ENCODE measurements at regions not wholly inside any gene's neighbourhood (a gene's known extent, or its start where the extent isn't known, plus 50 kb on each side); places are given as distances from the start of the nearest gene placed in this dataset.

DNA sequence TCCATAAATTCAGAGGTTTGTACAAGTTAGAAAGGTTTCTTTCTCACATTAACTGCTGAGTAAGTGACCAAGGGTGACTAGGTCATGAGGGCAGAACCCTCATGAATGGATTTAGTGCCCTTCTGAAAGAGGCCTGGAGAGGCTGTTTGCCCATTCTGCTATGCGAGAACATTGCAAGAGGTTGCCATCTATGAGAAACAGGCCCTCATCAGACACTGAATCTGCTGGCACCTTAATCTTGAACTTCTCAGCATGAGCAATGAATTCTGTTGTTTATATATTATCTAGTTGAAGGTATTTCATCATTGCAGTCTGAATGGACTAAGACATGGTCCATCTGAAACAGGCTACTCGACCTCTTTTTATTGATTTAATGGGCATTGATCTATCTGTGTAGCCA is 96.2 kb upstream of the GPRIN3 start:
- H3K4me1 Mint-ChIP-seq (ENCODE audit: low read depth), result no peaks in the 10 kb centered on the region
- peaks cover 1% of the 10 kb centered on the region for H3K36me3 Mint-ChIP-seq (ENCODE audit: low read depth)
- no peaks in the 10 kb centered on the region for H3K27me3 Mint-ChIP-seq (ENCODE audit: low read depth)
- no peaks in the 10 kb centered on the region for H3K9me3 Mint-ChIP-seq (ENCODE audit: low read depth)
- H3K27ac Mint-ChIP-seq (ENCODE audit: unreplicated experiment), result no peak overlapping the region
- TF ChIP-seq, protein P1, sequence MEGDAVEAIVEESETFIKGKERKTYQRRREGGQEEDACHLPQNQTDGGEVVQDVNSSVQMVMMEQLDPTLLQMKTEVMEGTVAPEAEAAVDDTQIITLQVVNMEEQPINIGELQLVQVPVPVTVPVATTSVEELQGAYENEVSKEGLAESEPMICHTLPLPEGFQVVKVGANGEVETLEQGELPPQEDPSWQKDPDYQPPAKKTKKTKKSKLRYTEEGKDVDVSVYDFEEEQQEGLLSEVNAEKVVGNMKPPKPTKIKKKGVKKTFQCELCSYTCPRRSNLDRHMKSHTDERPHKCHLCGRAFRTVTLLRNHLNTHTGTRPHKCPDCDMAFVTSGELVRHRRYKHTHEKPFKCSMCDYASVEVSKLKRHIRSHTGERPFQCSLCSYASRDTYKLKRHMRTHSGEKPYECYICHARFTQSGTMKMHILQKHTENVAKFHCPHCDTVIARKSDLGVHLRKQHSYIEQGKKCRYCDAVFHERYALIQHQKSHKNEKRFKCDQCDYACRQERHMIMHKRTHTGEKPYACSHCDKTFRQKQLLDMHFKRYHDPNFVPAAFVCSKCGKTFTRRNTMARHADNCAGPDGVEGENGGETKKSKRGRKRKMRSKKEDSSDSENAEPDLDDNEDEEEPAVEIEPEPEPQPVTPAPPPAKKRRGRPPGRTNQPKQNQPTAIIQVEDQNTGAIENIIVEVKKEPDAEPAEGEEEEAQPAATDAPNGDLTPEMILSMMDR (IDR thresholded peaks at IDR 0.05), result no peak
- no peak overlapping the region for H3K4me3 Mint-ChIP-seq (ENCODE audit: unreplicated experiment)
- no peak for DNase-seq (ENCODE audit: low spot score)

DNA sequence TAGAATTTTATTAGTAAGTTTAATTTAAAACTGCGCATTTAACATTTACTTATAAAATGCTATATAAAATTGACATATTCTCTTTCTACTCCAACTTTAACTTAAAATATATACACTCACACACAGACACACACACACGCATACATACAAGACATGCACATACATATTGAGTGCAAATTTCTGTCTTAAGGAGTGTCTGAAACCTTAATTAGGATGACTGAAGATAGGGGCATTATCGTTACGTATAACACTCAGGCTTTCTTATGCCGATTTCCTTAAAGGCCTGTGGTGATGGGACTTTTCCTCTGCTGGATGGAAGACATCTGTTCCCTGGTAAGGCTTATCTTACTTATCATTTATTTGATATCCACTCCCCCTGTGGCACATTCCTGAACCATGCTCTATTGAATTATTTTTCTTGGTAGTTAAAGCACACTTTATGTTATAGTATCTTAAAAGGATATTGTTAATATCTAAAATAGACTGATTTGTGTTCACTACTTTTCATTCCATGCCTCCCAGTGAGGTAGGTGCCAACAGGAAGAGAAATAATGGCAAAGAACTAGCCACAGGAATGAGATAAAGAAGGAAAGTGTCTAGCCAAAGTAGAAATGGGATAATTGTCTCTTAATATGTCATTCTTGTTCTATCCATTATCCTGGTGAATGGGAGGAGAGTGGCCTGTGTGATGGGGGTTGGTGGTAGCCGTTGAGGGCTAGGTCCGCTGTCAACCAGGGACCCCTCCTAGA is 92.9 kb upstream of the GPRIN3 start:
- H3K27me3 Mint-ChIP-seq (ENCODE audit: low read depth), result no peaks in the 10 kb centered on the region
- DNase-seq (ENCODE audit: low spot score), result no peak
- TF ChIP-seq, protein P1 (IDR thresholded peaks at IDR 0.05), result no peak

DNA sequence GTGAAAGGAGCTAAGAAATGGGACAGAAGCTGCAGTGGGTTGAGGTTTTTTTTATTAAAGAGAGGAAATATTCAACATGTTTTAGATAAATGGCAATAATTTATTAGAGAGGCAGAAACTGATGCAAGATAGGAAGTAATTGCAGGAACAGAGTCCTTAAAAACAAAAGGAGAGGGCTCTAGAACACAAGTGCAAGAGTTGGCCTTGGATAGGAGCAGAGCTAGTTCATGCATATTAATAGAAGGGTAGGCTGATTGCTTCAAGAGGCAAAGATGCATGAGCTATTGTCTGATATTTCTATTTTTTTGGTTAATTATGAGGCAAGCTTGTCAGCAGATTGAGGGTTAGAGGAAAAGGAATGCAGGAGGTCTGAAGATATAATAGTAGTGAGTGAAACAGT is 91.0 kb upstream of the GPRIN3 start:
- no peak overlapping the region for H3K27ac Mint-ChIP-seq (ENCODE audit: unreplicated experiment)
- H3K27me3 Mint-ChIP-seq (ENCODE audit: low read depth), result no peaks in the 10 kb centered on the region
- DNase-seq (ENCODE audit: low spot score), result no peak
- TF ChIP-seq, protein P1 (IDR thresholded peaks at IDR 0.05), result no peak
- H3K4me1 Mint-ChIP-seq (ENCODE audit: low read depth), result no peaks in the 10 kb centered on the region
- no peak overlapping the region for H3K4me3 Mint-ChIP-seq (ENCODE audit: unreplicated experiment)
- H3K9me3 Mint-ChIP-seq (ENCODE audit: low read depth), result peaks cover 6% of the 10 kb centered on the region
- no peaks in the 10 kb centered on the region for H3K36me3 Mint-ChIP-seq (ENCODE audit: low read depth)

More for the DNA sequence above, 92.9 kb upstream of the GPRIN3 start:
- H3K4me3 Mint-ChIP-seq (ENCODE audit: unreplicated experiment), result no peak overlapping the region
- no peaks in the 10 kb centered on the region for H3K36me3 Mint-ChIP-seq (ENCODE audit: low read depth)
- no peaks in the 10 kb centered on the region for H3K9me3 Mint-ChIP-seq (ENCODE audit: low read depth)
- no peaks in the 10 kb centered on the region for H3K4me1 Mint-ChIP-seq (ENCODE audit: low read depth)
- H3K27ac Mint-ChIP-seq (ENCODE audit: unreplicated experiment), result no peak overlapping the region

DNA sequence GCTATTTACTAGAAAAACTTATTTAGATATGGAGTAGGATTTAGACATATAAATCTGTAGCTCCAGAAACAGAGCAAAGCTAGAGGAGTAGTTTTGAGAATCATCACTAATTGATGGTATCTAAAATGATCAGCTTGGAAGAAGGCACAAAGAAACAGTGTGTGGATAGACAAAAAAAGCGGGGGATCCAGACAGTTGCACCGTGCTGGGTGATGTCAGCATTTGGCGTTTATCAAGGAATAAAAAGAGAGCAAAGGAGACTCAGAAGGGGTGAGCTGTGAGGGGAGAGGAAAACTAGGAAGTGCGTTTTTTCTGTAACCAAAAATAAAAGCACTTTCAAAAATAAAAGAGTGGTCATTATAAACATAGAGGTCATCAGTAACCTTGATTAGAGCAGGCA is 90.5 kb upstream of the GPRIN3 start:
- no peaks in the 10 kb centered on the region for H3K4me1 Mint-ChIP-seq (ENCODE audit: low read depth)
- no peaks in the 10 kb centered on the region for H3K27me3 Mint-ChIP-seq (ENCODE audit: low read depth)
- no peaks in the 10 kb centered on the region for H3K36me3 Mint-ChIP-seq (ENCODE audit: low read depth)
- TF ChIP-seq, protein P1 (IDR thresholded peaks at IDR 0.05), result no peak
- H3K27ac Mint-ChIP-seq (ENCODE audit: unreplicated experiment), result no peak overlapping the region
- peaks cover 6% of the 10 kb centered on the region for H3K9me3 Mint-ChIP-seq (ENCODE audit: low read depth)
- no peak for DNase-seq (ENCODE audit: low spot score)
- H3K4me3 Mint-ChIP-seq (ENCODE audit: unreplicated experiment), result no peak overlapping the region

DNA sequence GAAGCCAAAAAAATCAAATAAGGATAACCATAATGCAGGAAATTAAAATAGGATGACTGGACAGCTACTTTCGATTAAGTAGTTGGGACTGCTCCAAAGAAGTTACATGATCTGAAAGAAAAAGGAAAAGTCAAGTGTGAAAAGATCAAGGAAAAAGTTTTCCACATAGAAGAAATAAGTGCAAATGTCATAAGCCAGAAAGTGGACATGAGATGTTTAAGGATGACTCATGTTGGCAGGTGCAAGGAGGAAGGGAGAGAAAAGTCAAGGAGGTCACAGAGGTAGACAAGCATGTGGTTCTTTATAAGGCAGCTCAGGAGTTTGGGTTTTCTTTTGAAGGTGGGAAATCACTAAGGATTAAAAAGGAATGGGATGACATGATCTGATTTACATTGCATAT is 89.8 kb upstream of the GPRIN3 start:
- Mint-ChIP-seq H3K27me3 (ENCODE audit: low read depth) (peaks cover under 1% of the 10 kb centered on the region), H3K9me3 (ENCODE audit: low read depth) (peaks cover 6% of the 10 kb centered on the region), H3K36me3 (ENCODE audit: low read depth) (no peaks in the 10 kb centered on the region), H3K4me3 (ENCODE audit: unreplicated experiment) (no peak overlapping the region), H3K4me1 (ENCODE audit: low read depth) (no peaks in the 10 kb centered on the region), H3K27ac (ENCODE audit: unreplicated experiment) (no peak overlapping the region)
- no peak for DNase-seq (ENCODE audit: low spot score)
- TF ChIP-seq, protein P1 (IDR thresholded peaks at IDR 0.05), result no peak
